GM23248 (cell line): ENCODE measurements at regions not wholly inside any gene's neighbourhood (a gene's known extent, or its start where the extent isn't known, plus 50 kb on each side); places are given as distances from the start of the nearest gene placed in this dataset.

ENCODE experiments used
- EZH2 ChIP-seq: fragments of 200-600 bp; sonication (generic); IDR thresholded peaks from 2 replicates; pipeline ENCODE4 v1.6.1; 2018; ENCODE audit warnings: antibody characterized with exemption, mild to moderate bottlenecking; ENCODE audit not compliant: insufficient read depth, poor library complexity, severe bottlenecking
- EZH2phosphoT487 ChIP-seq: fragments of 200-600 bp; sonication (generic); IDR thresholded peaks from 2 replicates; pipeline ENCODE4 v1.6.1; 2018; ENCODE audit warnings: antibody characterized with exemption, moderate library complexity, mild to moderate bottlenecking, low read depth; ENCODE audit not compliant: insufficient read depth

DNA sequence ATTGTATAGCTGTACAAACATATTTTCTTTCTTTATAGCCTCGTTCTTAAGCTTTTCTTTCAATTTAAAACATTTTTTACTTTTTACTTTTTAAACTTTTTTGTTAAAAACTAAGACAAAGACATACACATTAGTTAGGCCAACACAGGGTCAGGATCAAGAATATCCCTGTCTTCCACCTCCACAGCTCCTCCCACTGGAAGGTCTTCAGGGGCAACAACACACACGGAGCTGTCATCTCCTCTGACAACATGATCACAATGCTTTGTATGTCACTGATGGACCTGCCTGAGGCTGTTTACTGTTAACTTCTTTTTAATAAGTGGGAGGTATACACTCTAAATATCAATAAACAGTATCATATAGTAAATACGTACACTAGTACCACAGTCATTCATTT lies 191.3 kb downstream of the SYT10 start:
- TF ChIP-seq EZH2phosphoT487 (no peak), EZH2 (no peak)
